ENCODE measurements at regions not wholly inside any gene's neighbourhood (a gene's known extent, or its start where the extent isn't known, plus 50 kb on each side); places are given as distances from the start of the nearest gene placed in this dataset.

GRCh38 chr1:56069824-56070223 is 509.5 kb downstream of the PLPP3 start (continued):
- no peak for TF ChIP-seq TP53 (CRISPR knock-in tag; IDR thresholded peaks at IDR 0.05)

GRCh38 chr1:56068908-56069307 is 510.5 kb downstream of the PLPP3 start:
- POLR2A ChIA-PET = no interaction called here
- no peak for FAIRE-seq
- TF ChIP-seq MAX (IDR thresholded peaks at IDR 0.05) (no peak), RFX5 (IDR thresholded peaks at IDR 0.05) (no peak)
- ATAC-seq = no peak
- no peaks in the 10 kb centered on the region for H3K9me3 ChIP-seq
- peaks cover 28% of the 10 kb centered on the region for H3K4me1 ChIP-seq
- H3K27ac ChIP-seq = peak overlapping the region in 1 of 2 experiments; percentile 38; a peak in 1 of 6 replicates
- peak overlapping the region; percentile 20; the same call in 1 of the 3 replicates for H3K4me2 ChIP-seq
- CTCF ChIA-PET = no interaction called here
- H3K4me3 ChIP-seq = no peak overlapping the region
- 8% methylated on average over 1 of the region's 1 CpG for WGBS (ENCODE audit: missing lambda C conversion rate)
- peak in 1 of 2 experiments; percentile 5 for DNase-seq (ENCODE audit: low read depth in 1 of 2, low spot score in 1 of 2)

DNA sequence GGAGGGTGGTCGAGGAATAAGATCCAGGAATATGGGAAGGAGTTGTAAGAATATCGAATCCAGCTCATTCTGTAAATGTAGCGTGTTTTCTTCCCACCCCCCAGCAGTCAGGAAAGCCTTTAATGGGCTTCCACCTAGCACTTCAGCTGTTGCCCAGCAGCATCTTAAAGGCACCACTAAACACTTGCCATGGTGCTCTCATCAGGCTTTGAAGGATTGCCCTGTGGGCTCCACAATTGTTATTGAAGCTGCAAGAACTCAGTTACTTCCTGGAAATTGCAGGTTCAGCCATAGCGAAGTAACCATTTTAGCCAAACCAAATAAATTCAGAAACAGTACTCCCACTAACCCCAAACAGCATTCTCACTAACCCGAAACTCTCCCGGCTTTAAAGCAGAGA is 511.2 kb downstream of the PLPP3 start:
- Histone ChIP-seq H3K27ac (peak overlapping the region in 1 of 2 experiments; percentile 24; a peak in 1 of 6 replicates), H3K4me3 (no peak overlapping the region), H3K9me3 (no peaks in the 10 kb centered on the region), H3K4me2 (peak overlapping the region; percentile 20; the same call in 1 of the 3 replicates), H3K4me1 (peaks cover 29% of the 10 kb centered on the region)
- 86% methylated on average over 6 of the region's 6 CpGs for WGBS (ENCODE audit: missing lambda C conversion rate)
- TF ChIP-seq CBX2 (IDR thresholded peaks at IDR 0.05; ENCODE audit: borderline replicate concordance, low read depth) (no peak), ZFP36 (IDR thresholded peaks at IDR 0.05; ENCODE audit: borderline replicate concordance, partially characterized antibody) (no peak), USF2 (IDR thresholded peaks at IDR 0.05) (no peak), MAFK (IDR thresholded peaks at IDR 0.05; ENCODE audit: partially characterized antibody) (no peak), HOXA7 (CRISPR knock-in tag; IDR thresholded peaks at IDR 0.05) (no peak)
- TF ChIP-seq, protein P1, sequence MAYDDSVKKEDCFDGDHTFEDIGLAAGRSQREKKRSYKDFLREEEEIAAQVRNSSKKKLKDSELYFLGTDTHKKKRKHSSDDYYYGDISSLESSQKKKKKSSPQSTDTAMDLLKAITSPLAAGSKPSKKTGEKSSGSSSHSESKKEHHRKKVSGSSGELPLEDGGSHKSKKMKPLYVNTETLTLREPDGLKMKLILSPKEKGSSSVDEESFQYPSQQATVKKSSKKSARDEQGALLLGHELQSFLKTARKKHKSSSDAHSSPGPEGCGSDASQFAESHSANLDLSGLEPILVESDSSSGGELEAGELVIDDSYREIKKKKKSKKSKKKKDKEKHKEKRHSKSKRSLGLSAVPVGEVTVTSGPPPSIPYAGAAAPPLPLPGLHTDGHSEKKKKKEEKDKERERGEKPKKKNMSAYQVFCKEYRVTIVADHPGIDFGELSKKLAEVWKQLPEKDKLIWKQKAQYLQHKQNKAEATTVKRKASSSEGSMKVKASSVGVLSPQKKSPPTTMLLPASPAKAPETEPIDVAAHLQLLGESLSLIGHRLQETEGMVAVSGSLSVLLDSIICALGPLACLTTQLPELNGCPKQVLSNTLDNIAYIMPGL (CRISPR knock-in tag; IDR thresholded peaks at IDR 0.05; ENCODE audit: borderline replicate concordance) = no peak
- POLR2A ChIA-PET = no interaction called here
- FAIRE-seq (no peak), ATAC-seq (no peak), DNase-seq (ENCODE audit: low read depth in 1 of 2, low spot score in 1 of 2) (no peak)
- CTCF ChIA-PET = interaction anchor here (0.9 to 1.8 kb wide), 2 partner anchors 11 to 55 kb away, joined by 3 to 4 read pairs; no protein-coding TSS in a partner anchor

DNA sequence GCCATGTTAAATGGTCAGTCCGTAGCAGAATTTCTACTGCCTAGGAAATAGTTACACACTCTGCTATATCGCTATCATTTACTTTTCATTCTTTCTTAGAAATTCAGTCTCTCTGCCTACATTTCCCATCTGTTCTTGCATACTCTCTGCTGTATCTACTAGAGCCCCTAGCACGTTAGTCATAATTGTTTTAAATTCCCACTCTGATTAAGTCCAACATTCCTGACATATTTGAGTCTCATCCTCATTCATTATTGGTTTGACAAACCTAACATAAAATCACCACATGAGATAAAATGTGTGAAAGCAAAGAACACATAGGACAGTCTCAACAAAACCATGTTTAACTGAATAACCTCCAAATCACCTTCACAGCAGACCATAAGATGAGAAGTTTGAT is 513.6 kb downstream of the PLPP3 start:
- Histone ChIP-seq H3K4me1 (peaks cover 29% of the 10 kb centered on the region), H3K4me2 (no peak overlapping the region), H3K27ac (0 out of 6 replicates have a peak overlapping the region, but pooled peaks of 1 of the 2 experiments have one; percentile 25), H3K4me3 (no peak overlapping the region), H3K9me3 (no peaks in the 10 kb centered on the region)
- ATAC-seq (no peak), FAIRE-seq (no peak), DNase-seq (ENCODE audit: low read depth in 1 of 2, low spot score in 1 of 2) (no peak)
- WGBS (ENCODE audit: missing lambda C conversion rate) = 47% methylated on average over 3 of the region's 3 CpGs
- ChIA-PET CTCF (no interaction called here), POLR2A (no interaction called here)
- TF ChIP-seq ZFP36 (IDR thresholded peaks at IDR 0.05; ENCODE audit: borderline replicate concordance, partially characterized antibody) (no peak), MYC (IDR thresholded peaks at IDR 0.05; ENCODE audit: borderline replicate concordance, low read length) (no peak), EHMT2 (IDR thresholded peaks at IDR 0.05; ENCODE audit: low read depth) (no peak), CHD4 (IDR thresholded peaks at IDR 0.05; ENCODE audit: borderline replicate concordance) (no peak), PHF8 (IDR thresholded peaks at IDR 0.05; ENCODE audit: borderline replicate concordance, low read depth) (no peak), REST (IDR thresholded peaks at IDR 0.05) (no peak), JUN (IDR thresholded peaks at IDR 0.05) (no peak), NPAS2 (CRISPR knock-in tag; IDR thresholded peaks at IDR 0.05; ENCODE audit: borderline replicate concordance) (no peak), HES2 (IDR thresholded peaks at IDR 0.05) (no peak), USF2 (IDR thresholded peaks at IDR 0.05) (no peak), HOXA7 (CRISPR knock-in tag; IDR thresholded peaks at IDR 0.05) (no peak), MAFK (IDR thresholded peaks at IDR 0.05; ENCODE audit: partially characterized antibody) (no peak)
- TF ChIP-seq, protein P2, sequence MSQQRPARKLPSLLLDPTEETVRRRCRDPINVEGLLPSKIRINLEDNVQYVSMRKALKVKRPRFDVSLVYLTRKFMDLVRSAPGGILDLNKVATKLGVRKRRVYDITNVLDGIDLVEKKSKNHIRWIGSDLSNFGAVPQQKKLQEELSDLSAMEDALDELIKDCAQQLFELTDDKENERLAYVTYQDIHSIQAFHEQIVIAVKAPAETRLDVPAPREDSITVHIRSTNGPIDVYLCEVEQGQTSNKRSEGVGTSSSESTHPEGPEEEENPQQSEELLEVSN (IDR thresholded peaks at IDR 0.05; ENCODE audit: borderline replicate concordance, low read depth) = no peak
